ELF-1 (cell line): ENCODE measurements at regions not wholly inside any gene's neighbourhood (a gene's known extent, or its start where the extent isn't known, plus 50 kb on each side); places are given as distances from the start of the nearest gene placed in this dataset.
A peak's percentile ranks its signal among the peaks of the same experiment; 100 is the strongest.

ENCODE experiments used
- DNase-seq: peaks from one replicate; pipeline ENCODE4 v3.0.0-alpha.2; 2016; ENCODE audit warnings: low read depth, low spot score

DNA sequence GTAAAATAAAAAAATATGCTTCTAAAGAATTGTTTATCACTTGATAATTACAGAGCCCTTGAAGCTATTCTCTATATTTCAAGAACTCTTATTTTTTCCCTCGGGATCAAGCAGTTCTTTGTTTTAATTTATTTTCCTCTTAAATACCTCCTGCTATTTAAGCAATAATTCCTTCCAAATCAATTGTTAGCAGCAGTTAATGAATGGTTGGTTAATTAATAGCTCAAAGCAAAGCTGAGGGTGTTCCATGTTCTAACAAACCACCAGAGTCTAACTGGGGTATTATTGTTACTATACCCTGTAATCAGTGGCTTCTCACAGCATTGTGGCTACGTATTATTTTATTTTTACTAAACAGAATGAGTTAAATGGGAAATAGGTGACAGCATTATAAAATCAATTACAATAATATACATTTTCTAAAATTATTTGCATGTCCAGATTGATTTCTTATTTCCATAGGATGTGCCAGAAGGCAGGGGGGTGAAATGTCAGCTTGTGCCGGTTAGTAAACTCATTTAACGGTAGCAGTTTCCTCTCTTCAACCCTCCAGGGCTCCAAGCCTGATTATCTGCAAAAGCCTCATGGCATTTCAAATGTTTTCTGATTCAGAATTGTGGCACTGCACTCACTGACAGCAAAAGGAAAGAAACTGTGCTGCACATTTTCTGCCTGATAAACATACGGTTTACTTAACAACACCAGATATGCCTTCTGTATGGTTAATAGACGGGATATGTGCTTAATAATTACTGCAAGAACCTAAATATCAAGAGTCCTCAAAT lies 286.9 kb upstream of the EMCN start:
- DNase-seq = no peak

DNA sequence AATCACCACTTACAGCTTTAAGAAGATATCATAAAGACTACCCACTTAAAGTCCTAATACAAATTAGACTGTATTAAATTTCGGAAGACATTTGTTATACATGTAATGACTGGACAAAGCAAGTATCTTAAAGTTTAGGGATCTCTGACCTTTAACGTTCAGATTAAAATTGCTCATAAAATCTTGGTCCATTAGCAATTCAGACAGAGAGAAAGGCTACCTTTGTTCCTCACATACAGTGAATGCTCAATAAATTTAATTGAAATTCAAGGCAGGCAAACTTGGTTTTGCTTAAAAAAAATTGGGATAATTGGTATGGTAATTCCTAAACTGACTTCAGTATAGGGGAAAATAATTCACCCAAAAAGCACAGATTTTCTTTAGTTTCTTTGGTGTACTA lies 285.9 kb upstream of the EMCN start:
- DNase-seq = no peak

DNA sequence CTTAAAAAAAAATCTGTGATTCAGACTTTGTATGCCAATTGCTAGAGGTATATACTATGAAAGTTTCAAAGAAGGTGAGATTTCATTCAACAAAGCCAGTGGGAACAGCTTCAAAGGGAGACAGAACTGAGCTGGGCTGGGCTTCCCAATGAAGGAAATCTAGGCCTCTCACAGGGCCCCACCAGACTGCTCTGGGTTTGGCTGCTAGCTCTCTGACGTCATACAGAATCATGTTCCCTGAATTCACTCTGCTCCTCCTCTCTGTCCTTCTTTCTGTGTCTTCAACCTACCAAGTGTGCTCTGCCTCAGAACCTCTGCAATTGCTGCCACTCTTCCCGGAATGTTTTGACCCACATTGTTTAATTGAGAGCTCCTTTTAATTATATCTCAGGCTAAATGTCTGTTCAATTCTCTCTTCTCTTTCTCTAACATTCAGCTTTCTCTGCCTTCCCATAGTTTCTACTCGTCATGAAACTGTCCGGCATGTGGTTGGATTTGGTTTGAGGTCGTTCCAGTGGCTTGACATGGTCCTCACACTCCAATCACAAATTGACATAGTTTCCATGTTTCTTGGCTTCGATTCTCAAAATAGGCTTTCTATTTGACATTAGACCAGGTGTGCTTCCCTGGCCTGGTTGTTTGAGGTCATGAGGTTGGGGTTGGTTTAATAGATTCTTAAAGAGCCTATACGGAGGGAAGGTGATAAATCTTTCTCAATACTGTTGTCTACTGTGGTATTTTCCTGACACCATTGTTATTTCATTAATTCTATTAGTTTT lies 282.1 kb upstream of the EMCN start:
- DNase-seq = peak; percentile 10

DNA sequence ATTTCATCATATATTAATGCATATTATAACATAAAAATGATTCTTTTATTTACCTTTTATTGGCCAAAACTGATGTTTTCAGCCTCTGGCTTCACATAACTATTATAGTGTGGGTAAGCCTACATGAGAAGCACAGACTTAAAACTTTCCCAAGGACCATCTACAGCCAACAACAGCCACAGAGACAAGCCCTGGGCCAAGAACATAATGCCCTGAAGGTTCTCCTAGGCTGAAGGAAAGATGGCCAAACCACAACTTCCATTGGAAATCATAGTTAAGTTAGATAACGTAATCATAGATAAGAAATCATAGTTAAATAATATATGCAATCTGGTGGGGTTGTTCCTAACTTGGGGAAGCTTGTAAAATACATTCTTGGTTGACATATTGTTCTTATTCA lies 280.0 kb upstream of the EMCN start:
- DNase-seq = no peak

DNA sequence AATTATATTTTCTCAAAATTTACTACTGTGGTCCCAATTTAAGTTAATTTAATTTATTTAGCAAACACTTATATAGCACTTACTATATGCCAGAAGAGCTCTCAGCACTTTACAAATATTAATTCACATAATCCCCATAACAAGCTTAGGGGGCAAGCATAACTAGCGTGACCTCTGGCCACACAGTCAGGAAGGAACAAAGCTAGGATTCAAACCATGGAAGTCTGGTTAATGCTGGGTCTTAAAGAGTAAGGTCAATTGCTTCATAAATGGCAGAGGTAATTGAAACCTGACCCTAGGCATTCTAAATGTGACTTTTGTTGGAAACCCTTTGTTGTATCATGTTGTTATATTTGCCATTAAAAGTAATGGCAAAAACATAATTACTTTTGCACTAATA lies 279.5 kb upstream of the EMCN start:
- DNase-seq = no peak

DNA sequence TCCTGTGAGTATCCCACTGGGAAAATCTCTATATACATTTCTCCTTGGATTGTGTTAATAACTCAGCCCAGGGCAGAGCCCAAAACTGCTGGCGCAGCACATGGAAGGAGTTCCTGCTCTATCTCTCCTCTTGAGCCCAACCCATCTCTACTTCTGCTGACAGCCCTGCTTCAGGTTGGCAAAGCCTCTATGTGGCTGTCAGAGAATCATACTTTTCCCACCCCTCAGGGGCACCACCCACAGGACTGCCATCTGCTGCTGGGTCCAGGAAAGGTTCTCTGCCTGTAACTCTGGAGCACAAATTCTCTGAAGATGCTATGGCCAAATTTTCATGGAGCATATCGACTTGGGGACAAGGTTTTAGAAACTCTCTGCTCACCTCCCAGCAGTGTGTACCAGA lies 278.5 kb upstream of the EMCN start:
- no peak for DNase-seq

DNA sequence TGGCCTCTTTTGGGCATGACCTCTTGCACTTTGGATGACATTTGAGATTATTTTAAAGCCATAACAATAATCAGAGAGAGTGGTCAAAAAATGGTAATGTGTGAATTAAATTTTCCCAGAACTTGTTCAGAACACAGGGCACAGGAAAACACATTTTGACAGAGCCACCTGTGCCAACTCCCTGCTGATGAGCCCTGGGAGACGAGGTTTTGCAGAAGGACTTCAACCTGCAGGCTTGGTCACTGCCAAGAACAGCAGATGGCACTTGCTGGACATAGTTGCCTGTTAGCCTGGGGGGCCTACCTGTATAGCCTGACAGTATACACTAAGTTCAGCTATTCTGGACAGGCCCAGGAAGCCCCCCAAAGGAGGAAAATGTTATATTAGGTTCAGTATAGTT lies 277.8 kb upstream of the EMCN start:
- DNase-seq = no peak

DNA sequence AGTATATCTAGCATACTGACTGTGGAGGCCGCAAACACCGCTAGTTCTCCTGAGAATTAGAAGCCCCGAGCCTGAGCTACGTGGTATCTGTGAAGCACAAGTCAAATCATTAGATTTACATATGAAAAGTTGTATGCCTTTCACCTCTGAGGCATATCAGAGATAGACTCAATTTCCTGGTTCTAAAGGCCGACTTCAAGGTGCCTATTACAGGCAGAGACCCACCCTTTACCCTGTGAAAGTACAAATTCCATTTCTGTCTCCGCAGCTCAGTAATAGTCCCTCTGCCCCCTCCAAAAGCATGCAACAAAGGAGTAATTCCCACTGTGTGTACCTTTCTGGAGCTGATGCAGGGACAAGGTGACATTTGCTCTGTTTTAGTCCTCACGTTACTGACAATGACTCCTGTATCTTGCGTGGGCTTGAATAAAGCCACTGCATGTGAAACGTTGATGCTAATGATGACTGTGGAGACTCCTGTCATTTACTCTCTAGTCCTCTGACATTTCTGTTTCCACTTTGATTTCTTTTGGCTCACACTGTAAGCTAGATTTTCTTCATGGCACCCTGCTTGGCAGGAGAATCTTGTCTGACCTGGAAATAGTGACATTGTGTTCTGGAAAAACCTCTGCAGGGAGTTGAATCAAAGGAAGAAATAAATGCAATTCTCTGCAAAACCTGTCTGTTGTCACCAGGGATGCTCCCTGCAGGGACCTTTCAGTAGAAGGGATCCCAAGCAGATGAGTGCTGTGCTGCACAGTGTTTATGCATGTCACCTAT lies 273.2 kb upstream of the EMCN start:
- no peak for DNase-seq

DNA sequence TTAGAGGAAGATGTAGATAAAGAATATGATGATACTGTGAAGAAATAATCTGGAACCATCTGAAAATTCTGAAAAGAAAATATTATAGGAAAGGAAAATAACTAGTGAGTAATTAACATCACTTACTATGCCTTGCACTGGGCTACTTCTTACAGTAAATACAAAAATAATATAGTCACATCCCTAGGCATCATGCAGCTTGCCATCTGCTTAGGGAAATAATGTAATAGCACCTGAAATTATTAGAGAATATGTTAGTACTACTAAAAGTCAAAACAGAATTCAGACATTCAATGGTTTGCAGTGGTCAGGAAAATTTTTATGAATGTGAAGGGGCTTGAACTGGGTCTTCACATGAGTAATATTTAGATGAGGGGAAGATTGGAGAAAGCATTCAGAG lies 272.2 kb upstream of the EMCN start:
- no peak for DNase-seq

DNA sequence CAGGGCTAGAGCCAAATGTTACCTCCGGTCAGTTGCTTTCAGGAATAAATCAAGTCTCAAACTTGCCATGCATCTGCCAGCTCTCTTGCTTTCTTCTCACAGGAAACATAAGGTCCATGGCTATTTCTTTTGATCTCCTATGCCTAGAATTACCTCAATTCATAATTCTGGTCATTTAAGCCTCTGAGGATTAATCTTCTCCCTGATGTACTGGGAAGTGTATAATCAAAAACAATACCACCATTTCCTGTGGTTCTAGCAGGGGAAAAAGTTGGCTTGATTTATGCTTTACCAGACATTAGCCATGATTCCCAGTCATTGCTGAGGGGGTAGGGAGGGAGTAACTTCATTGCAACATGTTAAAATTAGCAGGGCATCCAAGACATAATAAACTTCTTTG lies 268.7 kb upstream of the EMCN start:
- no peak for DNase-seq

DNA sequence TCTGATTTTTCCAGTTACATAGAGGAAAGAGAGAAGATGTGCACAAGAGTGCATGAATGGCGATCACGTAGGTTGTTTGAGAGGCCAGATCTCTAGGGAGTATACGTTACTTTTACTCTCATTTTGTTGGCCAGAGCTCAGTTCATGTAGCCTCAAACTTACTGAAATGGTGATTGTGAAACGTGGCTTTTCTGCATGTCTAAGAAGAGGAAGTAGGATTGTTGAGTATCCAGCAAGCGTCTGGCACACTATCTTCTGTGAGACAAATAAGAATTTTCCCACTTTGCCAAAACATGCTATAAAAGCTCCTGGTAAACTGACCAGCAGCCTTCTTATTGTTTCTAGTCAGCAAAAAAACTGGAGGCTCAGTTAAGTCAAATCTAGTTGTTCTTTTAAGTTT lies 264.5 kb upstream of the EMCN start:
- DNase-seq = no peak

DNA sequence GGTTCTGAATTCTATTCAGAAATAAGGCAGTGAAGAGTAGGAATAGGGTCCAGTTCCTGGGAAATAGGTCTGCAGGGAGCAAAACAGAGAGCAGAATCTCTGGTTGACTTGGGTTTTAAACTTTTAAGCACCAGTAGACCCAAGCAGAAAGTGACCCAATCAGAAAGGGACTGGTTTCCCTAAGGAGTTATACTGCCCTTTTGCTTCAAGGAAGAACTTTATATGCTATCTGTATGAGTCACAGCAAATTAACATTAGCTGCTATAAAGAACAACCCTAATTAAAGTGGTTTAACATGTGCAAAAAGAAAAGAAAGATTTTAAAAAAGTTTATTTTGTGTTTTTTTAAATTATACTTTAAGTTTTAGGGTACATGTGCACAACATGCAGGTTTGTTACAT lies 263.6 kb upstream of the EMCN start:
- no peak for DNase-seq

DNA sequence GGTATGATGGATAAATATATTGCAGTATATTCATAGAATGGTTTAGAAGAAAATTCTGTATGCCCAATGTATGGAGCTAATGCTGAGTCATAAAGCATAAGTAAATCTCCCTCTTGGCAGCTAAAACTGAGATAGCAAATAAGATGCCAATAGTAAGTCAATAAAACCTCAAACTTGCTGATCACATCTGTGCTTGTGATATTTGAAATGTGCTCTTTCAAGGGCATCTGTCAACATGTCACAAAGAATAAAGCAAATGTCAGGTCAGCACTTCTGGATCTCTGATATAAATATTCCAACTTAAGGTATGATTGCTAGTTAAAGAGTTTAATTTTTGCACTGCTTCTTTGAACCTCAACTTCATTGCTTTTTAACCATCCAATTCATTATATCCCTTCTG lies 262.3 kb upstream of the EMCN start:
- DNase-seq = no peak

DNA sequence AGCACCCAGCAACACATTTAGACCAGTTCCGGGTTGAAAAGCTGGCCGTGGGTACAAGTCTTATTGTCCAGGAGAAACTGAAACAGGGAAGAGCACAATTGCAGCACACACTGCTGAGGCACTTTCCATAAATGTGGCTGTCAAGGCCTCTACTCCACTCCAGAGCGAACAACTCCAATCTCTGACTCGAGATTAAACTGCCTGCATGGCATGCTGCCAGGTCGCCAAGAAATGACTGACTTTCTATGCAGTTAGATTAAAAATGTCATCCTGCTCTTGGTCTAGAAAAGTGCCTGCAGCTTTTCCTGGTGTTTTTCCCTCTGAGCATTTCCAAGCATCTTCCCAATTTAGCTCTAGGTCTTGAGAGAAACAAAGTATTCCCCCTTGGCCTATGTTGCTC lies 260.6 kb upstream of the EMCN start:
- no peak for DNase-seq

DNA sequence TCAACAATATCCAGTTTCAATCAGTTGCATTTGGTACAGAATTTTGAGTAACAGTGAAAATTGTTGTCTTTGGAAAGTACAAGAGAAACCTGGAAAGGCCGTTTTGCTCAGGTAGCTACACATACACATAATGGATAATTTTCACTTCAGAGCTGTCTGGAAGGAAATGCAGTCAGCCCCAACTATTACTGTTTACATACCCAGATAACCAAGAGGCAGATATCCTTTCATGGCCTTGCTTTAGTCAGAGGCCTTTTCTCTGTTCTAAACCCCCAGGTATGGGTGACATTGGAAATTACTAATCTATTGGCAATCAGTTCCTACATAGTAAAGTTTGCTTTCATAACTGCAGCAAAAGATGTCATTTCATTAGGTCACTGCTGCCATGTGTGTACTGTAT lies 244.9 kb upstream of the EMCN start:
- no peak for DNase-seq

DNA sequence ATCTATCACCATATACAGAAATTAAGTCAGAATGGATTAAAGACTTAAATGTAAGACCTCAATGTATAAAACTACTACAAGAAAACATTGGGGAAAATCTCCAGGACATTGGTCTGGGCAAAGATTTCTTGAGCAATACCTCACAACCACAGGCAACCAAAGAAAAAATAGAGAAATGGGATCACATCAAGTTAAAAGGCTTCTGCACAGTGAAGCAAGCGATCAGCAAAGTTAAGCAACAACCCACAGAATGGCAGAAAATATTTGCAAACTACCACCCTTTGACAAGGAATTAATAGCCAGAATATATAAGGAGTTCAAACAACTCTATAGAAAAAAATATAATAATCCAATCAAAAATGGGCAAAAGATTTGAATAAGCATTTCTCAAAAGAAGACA lies 236.9 kb upstream of the EMCN start:
- DNase-seq = no peak

DNA sequence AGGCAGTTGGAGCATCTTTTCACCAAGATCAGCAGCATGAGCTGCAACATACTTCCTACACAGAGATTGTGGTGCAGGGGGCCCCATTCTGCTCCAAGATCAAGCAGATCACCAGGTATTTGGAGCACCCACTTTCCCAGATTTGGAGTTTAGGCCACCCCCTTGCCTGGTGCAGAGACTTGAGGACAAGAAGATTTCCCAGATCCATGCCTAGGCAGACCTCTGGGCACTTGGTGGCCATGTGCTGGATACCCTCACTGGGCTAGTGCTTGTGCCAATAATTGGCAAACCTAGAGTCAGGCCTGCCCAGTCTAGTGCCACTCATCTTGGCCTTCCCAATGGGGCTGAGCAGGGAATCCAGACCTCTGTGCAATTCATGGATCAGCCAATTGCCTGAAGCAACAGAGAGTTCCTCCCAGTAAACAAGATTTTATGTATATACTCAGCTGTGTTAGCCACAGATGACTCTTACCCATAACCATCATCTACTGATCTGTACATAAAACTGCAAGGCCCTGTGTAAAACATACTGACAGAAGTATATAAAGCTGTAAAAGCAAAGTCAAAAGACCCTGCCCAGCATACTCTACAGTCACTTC lies 228.4 kb upstream of the EMCN start:
- no peak for DNase-seq

DNA sequence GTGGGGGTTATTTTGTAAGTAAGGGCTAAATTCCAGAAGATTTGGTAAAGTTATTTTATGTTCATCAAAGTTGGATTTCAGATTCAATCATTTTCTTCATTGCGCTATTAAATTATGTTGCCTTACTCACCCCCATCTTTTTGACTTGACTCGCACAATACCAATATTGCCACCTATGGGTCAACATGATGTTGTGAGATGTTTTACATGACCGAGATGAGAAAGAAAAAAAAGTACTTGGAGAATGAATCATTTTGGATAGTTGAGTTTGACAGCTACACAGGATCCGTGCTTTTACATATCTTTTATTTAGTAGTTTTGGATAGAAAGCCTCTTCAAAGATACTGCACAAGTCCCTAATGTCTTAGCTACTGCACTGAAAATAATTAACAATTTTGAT lies 224.2 kb upstream of the EMCN start:
- no peak for DNase-seq

DNA sequence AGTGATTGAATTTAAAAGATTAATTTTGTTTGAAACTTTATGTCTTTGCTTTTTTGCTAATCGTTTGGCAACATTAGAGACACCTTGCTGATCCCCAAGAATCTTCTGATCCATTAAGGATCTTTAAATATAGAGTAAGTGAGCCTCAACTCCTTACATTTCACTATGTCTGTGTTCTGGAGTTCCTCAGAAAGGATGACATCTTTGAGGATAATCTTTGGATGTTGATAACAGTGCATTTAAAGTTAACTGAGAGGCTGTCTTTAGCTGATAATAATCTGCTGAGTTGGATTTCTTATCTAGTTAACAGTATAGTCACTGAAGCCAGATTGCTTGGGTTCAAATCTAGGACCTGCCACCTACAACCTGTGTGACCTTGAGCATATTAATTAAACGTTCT lies 221.6 kb upstream of the EMCN start:
- DNase-seq = no peak

DNA sequence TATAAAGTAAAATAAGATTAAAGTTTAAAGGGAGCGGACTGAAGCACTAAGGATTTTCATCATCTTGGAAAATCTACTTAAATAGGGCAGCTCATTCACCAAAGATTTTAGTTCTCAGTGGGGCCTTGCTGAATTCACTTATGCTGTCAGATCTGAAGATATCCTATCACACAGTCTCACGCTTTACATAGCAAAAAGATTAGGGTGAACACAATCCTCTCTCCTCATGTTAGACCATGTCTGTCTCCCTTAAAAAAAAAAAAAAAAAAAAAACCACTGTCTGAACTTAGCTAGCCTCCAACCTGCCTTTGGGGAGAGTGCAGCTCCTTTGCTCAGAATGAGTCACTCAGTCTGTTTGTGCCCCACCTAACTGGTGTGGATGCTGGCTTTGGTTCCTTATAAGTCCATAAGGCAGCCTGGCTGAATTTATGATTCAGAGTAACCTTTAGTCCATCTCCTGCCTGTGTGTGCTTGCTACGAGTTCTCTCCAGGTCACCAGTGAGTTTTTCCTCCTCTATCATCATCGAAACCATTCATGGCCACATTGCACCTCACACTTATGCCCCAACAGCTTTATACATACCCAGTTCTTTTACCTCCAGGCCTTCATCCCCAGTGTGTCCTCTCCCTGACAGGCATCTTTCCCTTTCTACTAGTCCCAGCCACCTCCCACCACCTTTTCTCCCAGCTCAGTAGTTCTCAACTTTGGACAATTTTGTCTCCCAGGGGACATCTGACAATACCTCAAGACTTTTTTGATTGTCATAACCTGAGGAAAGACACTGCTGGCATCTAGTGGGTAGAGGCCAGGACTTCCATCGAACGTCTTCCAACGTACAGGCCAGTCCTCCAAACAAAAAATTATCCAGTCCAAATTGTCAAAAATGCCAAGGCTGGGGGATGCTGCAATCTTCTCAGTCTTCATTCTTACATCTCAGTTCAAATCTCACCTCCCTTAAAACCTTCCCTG lies 220.7 kb upstream of the EMCN start:
- peak; percentile 9 for DNase-seq
